H1 (cell line): ENCODE measurements at regions not wholly inside any gene's neighbourhood (a gene's known extent, or its start where the extent isn't known, plus 50 kb on each side); places are given as distances from the start of the nearest gene placed in this dataset.
"Not testable (repeated sequence)": the region's sequence is repeated elsewhere in the genome, so short reads cannot be mapped to it uniquely, and the experiment has no call there.

Experiments
- CTCF ChIA-PET: fragments of 300-600 bp; sonication (Branson Sonifier 250); formaldehyde crosslinking; loops from one replicate; lab custom pipeline; 2021; ENCODE audit not compliant: partially characterized antibody; lab: Charles Lee
- POLR2A ChIA-PET: fragments of 300-600 bp; sonication (Branson Sonifier 250); formaldehyde crosslinking; loops from one replicate; lab custom pipeline; 2021; ENCODE audit warnings: inconsistent platforms; ENCODE audit not compliant: partially characterized antibody; lab: Charles Lee
- DNase-seq, 2 experiments: peaks; one replicate each; pipeline versions ENCODE4 v3.0.0 to v3.0.0-alpha.2; 2010 to 2022; ENCODE audit warnings: low spot score in 2 of 2, low read depth in 1 of 2, mixed read lengths in 1 of 2
- FAIRE-seq: peaks from 2 replicates; lab custom pipeline; 2011; peaks lifted over from hg19 to GRCh38; lab: Jason Lieb, UNC
- H2AFZ ChIP-seq: 2 replicates; pipeline ENCODE4 v1.8.1; 2012; ENCODE audit warnings: low read length, inconsistent platforms
- H2AK5ac ChIP-seq: 2 replicates; pipeline ENCODE4 v1.6.1; 2013; ENCODE audit warnings: low read depth, low read length
- H2BK120ac ChIP-seq: replicated peaks from 2 replicates; pipeline ENCODE3; 2013; ENCODE audit warnings: low read depth, low read length, inconsistent platforms
- H2BK12ac ChIP-seq: 2 replicates; pipeline ENCODE4 v1.6.1; 2013; ENCODE audit warnings: low read depth, low read length
- H2BK15ac ChIP-seq: 2 replicates; pipeline ENCODE4 v1.6.1; 2013; ENCODE audit warnings: low read length
- H2BK20ac ChIP-seq: 2 replicates; pipeline ENCODE4 v1.6.1; 2013; ENCODE audit warnings: low read length
- H2BK5ac ChIP-seq: 2 replicates; pipeline ENCODE4 v1.6.1; 2013; ENCODE audit warnings: low read depth, low read length
- H3K14ac ChIP-seq: 2 replicates; pipeline ENCODE4 v1.6.1; 2013; ENCODE audit warnings: inconsistent platforms; ENCODE audit not compliant: insufficient read length
- H3K18ac ChIP-seq: 2 replicates; pipeline ENCODE4 v1.6.1; 2013; ENCODE audit warnings: low read length; ENCODE audit errors: extremely low read depth
- H3K23ac ChIP-seq: 2 replicates; pipeline ENCODE4 v1.6.1; 2013; ENCODE audit warnings: inconsistent platforms; ENCODE audit not compliant: insufficient read length
- H3K23me2 ChIP-seq: 2 replicates; pipeline ENCODE4 v1.6.1; 2013; ENCODE audit warnings: low read depth, low read length
- H3K27ac ChIP-seq: 2 replicates; pipeline ENCODE4 v1.6.1; 2011; ENCODE audit warnings: low read depth, low read length, inconsistent platforms
- H3K27me3 ChIP-seq, 4 experiments: replicated peaks in 1 of 4; 1 replicate in 1 of 4; 2 replicates in 3 of 4; pipeline versions ENCODE4 v1.6.1 to v1.8.1; 2011 to 2013; ENCODE audit warnings: low read length in 3 of 4, mild to moderate bottlenecking in 3 of 4, inconsistent platforms in 2 of 4, mixed read lengths in 2 of 4, moderate library complexity in 1 of 4; ENCODE audit not compliant: control insufficient read depth in 3 of 4, insufficient read depth in 3 of 4; ENCODE audit errors: extremely low read depth in 1 of 4
- H3K36me3 ChIP-seq, 4 experiments: 2 replicates each; pipeline versions ENCODE4 v1.6.1 to v1.8.1; 2011 to 2013; ENCODE audit warnings: mild to moderate bottlenecking in 4 of 4, low read length in 3 of 4, moderate library complexity in 2 of 4, control low read depth in 1 of 4, inconsistent platforms in 1 of 4; ENCODE audit not compliant: insufficient read depth in 4 of 4, control insufficient read depth in 2 of 4
- H3K4ac ChIP-seq: replicated peaks from 2 replicates; pipeline ENCODE3; 2013; ENCODE audit warnings: low read length, low read depth, mixed read lengths, inconsistent platforms; ENCODE audit not compliant: insufficient read length
- H3K4me1 ChIP-seq, 4 experiments: replicated peaks in 1 of 4; 1 replicate in 1 of 4; 2 replicates in 3 of 4; pipeline versions ENCODE4 v1.6.1 to v1.8.1; 2011 to 2013; ENCODE audit warnings: low read length in 3 of 4, inconsistent platforms in 2 of 4, mixed read lengths in 1 of 4; ENCODE audit not compliant: insufficient read depth in 4 of 4, control insufficient read depth in 3 of 4
- H3K4me2 ChIP-seq, 2 experiments: 2 replicates each; pipeline versions ENCODE4 v1.6.1 to v1.8.1; 2011 to 2013; ENCODE audit warnings: low read depth in 2 of 2, low read length in 2 of 2, control low read depth in 1 of 2, inconsistent platforms in 1 of 2, mild to moderate bottlenecking in 1 of 2; ENCODE audit not compliant: insufficient read depth in 1 of 2
- H3K4me3 ChIP-seq, 4 experiments: fragments of 200-600, 300-600 bp in 1 of 4; sonication (generic), shearing (Covaris generic), sonication (Bioruptor Twin) in 1 of 4; 2 replicates each; pipeline versions ENCODE4 v1.5.1 to v1.8.1; 2011 to 2016; ENCODE audit warnings: low read length in 4 of 4, low read depth in 3 of 4, control low read depth in 2 of 4, inconsistent platforms in 2 of 4, mild to moderate bottlenecking in 2 of 4, mixed read lengths in 1 of 4, moderate library complexity in 1 of 4; ENCODE audit not compliant: insufficient read depth in 2 of 4; ENCODE audit errors: extremely low read depth in 1 of 4
- H3K56ac ChIP-seq: replicated peaks from 2 replicates; pipeline ENCODE3; 2013; ENCODE audit warnings: low read depth, mild to moderate bottlenecking, mixed read lengths, low read length, inconsistent platforms; ENCODE audit not compliant: insufficient read length
- H3K79me1 ChIP-seq: 2 replicates; pipeline ENCODE4 v1.6.1; 2013; ENCODE audit warnings: low read depth, low read length, control low read depth
- H3K79me2 ChIP-seq, 2 experiments: 2 replicates each; pipeline versions ENCODE4 v1.6.1 to v1.8.1; 2012 to 2013; ENCODE audit warnings: low read length in 2 of 2, mild to moderate bottlenecking in 2 of 2, inconsistent platforms in 1 of 2; ENCODE audit not compliant: insufficient read depth in 2 of 2, control insufficient read depth in 1 of 2
- H3K9ac ChIP-seq, 4 experiments: replicated peaks in 1 of 4; 1 replicate in 1 of 4; 2 replicates in 3 of 4; pipeline versions ENCODE4 v1.6.1 to v1.8.1; 2011 to 2013; ENCODE audit warnings: low read depth in 3 of 4, low read length in 3 of 4, control low read depth in 2 of 4, mild to moderate bottlenecking in 2 of 4, moderate library complexity in 2 of 4, inconsistent platforms in 1 of 4; ENCODE audit errors: extremely low read depth in 1 of 4
- H3K9me3 ChIP-seq, 2 experiments: 2 replicates each; pipeline versions ENCODE4 v1.6.1 to v1.8.1; 2012 to 2013; ENCODE audit warnings: mild to moderate bottlenecking in 2 of 2, moderate library complexity in 2 of 2, control low read depth in 1 of 2, inconsistent platforms in 1 of 2, low read depth in 1 of 2, low read length in 1 of 2, mixed read lengths in 1 of 2; ENCODE audit not compliant: insufficient read depth in 2 of 2
- H4K20me1 ChIP-seq, 2 experiments: replicated peaks in 1 of 2; 2 replicates each; pipeline versions ENCODE3 to v1.8.1; 2011 to 2013; ENCODE audit warnings: inconsistent platforms in 2 of 2, low read length in 2 of 2, mild to moderate bottlenecking in 1 of 2; ENCODE audit not compliant: insufficient read depth in 2 of 2, control insufficient read depth in 1 of 2
- H4K5ac ChIP-seq: 2 replicates; pipeline ENCODE4 v1.6.1; 2013; ENCODE audit warnings: low read length, low read depth, mixed read lengths, inconsistent platforms; ENCODE audit not compliant: insufficient read length
- H4K8ac ChIP-seq: 2 replicates; pipeline ENCODE4 v1.8.0; 2013; ENCODE audit warnings: mild to moderate bottlenecking, moderate library complexity, low read length, inconsistent platforms; ENCODE audit not compliant: insufficient read depth; ENCODE audit errors: extremely low read depth
- H4K91ac ChIP-seq: replicated peaks from 2 replicates; pipeline ENCODE3; 2013; ENCODE audit warnings: low read length, mixed read lengths, inconsistent platforms; ENCODE audit not compliant: insufficient read length
- WGBS, 2 experiments: shearing (Covaris generic) in 1 of 2; methylation state at CpG; one replicate each; pipeline versions ENCODE4 v1.1.6 to v1.1.7; 2013 to 2015; ENCODE audit warnings: low lambda C conversion rate in 2 of 2, mixed read lengths in 2 of 2, inconsistent platforms in 1 of 2, low coverage in 1 of 2, missing lambda C conversion rate in 1 of 2; ENCODE audit not compliant: insufficient replicate concordance in 2 of 2, insufficient coverage in 1 of 2, insufficient read length in 1 of 2; ENCODE audit errors: extremely low coverage in 1 of 2, missing lambda C conversion rate in 1 of 2; 5-methylcytosine and 5-hydroxymethylcytosine counted together

GRCh38 chr7:125806491-125806890 is 876.9 kb upstream of the POT1 start:
- H3K4me1 ChIP-seq, DNase-seq, H2BK5ac ChIP-seq, H3K4me3 ChIP-seq, H3K79me2 ChIP-seq, H3K14ac ChIP-seq, H3K23ac ChIP-seq, H4K8ac ChIP-seq, H2BK120ac ChIP-seq, H4K20me1 ChIP-seq, H3K23me2 ChIP-seq, H3K56ac ChIP-seq, H3K18ac ChIP-seq, H3K27me3 ChIP-seq, H3K79me1 ChIP-seq, H3K27ac ChIP-seq, H4K91ac ChIP-seq, H2BK20ac ChIP-seq, H2AFZ ChIP-seq, H3K4ac ChIP-seq, H2AK5ac ChIP-seq, H3K36me3 ChIP-seq, CTCF ChIA-PET, H3K9me3 ChIP-seq, POLR2A ChIA-PET, H4K5ac ChIP-seq, H2BK15ac ChIP-seq, FAIRE-seq, H3K9ac ChIP-seq, H2BK12ac ChIP-seq, H3K4me2 ChIP-seq: not testable (repeated sequence)
- 100% methylated on average over 4 of the region's 4 CpGs; no CpG with 5 or more reads in 1 of the 2 experiments for WGBS, 2 experiments
